ENCODE measurements at regions not wholly inside any gene's neighbourhood (a gene's known extent, or its start where the extent isn't known, plus 50 kb on each side); places are given as distances from the start of the nearest gene placed in this dataset.
"Not testable (repeated sequence)": the region's sequence is repeated elsewhere in the genome, so short reads cannot be mapped to it uniquely, and the experiment has no call there.

- no peak for DNase-seq
Observed at GRCh38 chr15:98330692-98331435, 317.5 kb upstream of the IGF1R start.

GRCh38 chr15:98331676-98332075 is 316.7 kb upstream of the IGF1R start:
- DNase-seq: no peak

GRCh38 chr15:98333251-98333650 is 315.1 kb upstream of the IGF1R start:
- no peak for DNase-seq

GRCh38 chr15:98342911-98343310 is 305.4 kb upstream of the IGF1R start:
- no peak for DNase-seq

GRCh38 chr15:98344591-98344990 is 303.7 kb upstream of the IGF1R start:
- no peak for DNase-seq

GRCh38 chr15:98347001-98347400 is 301.3 kb upstream of the IGF1R start:
- no peak for DNase-seq

GRCh38 chr15:98347866-98348265 is 300.5 kb upstream of the IGF1R start:
- no peak for DNase-seq

- no peak for DNase-seq
Observed at GRCh38 chr15:98350276-98350675, 298.1 kb upstream of the IGF1R start.

- DNase-seq: not testable (repeated sequence)
Observed at GRCh38 chr15:98358274-98358673, 290.1 kb upstream of the IGF1R start.

GRCh38 chr15:98358971-98359370 is 289.4 kb upstream of the IGF1R start:
- no peak for DNase-seq

GRCh38 chr15:98363416-98363815 is 284.9 kb upstream of the IGF1R start:
- DNase-seq: no peak

- DNase-seq: no peak
Observed at GRCh38 chr15:98363955-98364354, 284.4 kb upstream of the IGF1R start.

GRCh38 chr15:98369081-98369716 is 279.1 kb upstream of the IGF1R start:
- DNase-seq: no peak

GRCh38 chr15:98375513-98376340 is 272.6 kb upstream of the IGF1R start:
- DNase-seq: no peak

- no peak for DNase-seq
Observed at GRCh38 chr15:98380721-98381120, 267.6 kb upstream of the IGF1R start.

- no peak for DNase-seq
Observed at GRCh38 chr15:98381446-98381845, 266.9 kb upstream of the IGF1R start.

- no peak for DNase-seq
Observed at GRCh38 chr15:98382139-98382538, 266.2 kb upstream of the IGF1R start.

- DNase-seq: no peak
Observed at GRCh38 chr15:98383571-98383970, 264.8 kb upstream of the IGF1R start.

- no peak for DNase-seq
Observed at GRCh38 chr15:98384328-98385029, 263.9 kb upstream of the IGF1R start.

GRCh38 chr15:98385752-98386381 is 262.5 kb upstream of the IGF1R start:
- no peak for DNase-seq

- no peak for DNase-seq
Observed at GRCh38 chr15:98386561-98386960, 261.8 kb upstream of the IGF1R start.

- no peak for DNase-seq
Observed at GRCh38 chr15:98387866-98388265, 260.5 kb upstream of the IGF1R start.
